ENCODE measurements at regions not wholly inside any gene's neighbourhood (a gene's known extent, or its start where the extent isn't known, plus 50 kb on each side); places are given as distances from the start of the nearest gene placed in this dataset.

DNA sequence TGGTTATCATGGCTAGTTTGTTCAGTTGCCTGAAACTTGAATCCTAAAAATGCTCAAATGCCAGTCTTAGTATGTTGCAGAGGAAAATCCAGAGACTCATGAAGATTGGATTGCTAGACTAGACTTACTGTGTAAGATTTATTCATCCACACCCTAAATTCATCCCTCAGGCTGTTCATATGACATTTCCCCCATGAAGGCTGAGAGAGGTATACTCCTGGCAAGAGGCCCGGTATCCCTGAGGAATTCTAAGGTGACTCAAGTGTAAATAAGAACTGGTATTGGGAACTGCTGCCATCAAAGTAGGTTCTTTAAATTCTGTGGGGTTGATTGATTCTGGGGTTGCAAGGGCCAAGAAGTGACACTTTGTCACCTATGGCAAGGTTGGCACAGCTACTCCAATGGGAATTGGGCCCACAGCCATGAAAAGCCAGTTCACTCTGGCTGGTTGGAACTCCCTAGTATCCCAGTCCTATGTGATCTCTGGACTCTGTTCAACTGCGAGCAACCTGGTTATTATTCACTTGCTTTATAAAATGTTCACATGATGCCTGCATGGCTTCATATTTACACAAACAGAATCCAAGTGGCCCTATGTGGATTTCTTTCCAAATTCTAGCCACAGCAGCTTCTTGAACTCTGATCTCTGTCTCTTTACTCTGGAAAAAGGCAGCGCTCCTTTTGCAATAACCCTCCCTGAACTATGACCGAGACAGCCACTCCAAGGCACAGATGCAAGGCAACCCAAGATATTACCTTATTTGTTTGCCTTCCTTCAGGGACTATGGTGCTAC is 429.1 kb downstream of the CBLN2 start:
- ChIA-PET CTCF (no interaction called here), POLR2A (no interaction called here)
- no peak for DNase-seq (ENCODE audit: extremely low spot score)
- TF ChIP-seq, protein P1, sequence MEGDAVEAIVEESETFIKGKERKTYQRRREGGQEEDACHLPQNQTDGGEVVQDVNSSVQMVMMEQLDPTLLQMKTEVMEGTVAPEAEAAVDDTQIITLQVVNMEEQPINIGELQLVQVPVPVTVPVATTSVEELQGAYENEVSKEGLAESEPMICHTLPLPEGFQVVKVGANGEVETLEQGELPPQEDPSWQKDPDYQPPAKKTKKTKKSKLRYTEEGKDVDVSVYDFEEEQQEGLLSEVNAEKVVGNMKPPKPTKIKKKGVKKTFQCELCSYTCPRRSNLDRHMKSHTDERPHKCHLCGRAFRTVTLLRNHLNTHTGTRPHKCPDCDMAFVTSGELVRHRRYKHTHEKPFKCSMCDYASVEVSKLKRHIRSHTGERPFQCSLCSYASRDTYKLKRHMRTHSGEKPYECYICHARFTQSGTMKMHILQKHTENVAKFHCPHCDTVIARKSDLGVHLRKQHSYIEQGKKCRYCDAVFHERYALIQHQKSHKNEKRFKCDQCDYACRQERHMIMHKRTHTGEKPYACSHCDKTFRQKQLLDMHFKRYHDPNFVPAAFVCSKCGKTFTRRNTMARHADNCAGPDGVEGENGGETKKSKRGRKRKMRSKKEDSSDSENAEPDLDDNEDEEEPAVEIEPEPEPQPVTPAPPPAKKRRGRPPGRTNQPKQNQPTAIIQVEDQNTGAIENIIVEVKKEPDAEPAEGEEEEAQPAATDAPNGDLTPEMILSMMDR (IDR thresholded peaks at IDR 0.05; ENCODE audit: control extremely low read depth, extremely low read depth, low read depth, missing control alignments), result no peak

DNA sequence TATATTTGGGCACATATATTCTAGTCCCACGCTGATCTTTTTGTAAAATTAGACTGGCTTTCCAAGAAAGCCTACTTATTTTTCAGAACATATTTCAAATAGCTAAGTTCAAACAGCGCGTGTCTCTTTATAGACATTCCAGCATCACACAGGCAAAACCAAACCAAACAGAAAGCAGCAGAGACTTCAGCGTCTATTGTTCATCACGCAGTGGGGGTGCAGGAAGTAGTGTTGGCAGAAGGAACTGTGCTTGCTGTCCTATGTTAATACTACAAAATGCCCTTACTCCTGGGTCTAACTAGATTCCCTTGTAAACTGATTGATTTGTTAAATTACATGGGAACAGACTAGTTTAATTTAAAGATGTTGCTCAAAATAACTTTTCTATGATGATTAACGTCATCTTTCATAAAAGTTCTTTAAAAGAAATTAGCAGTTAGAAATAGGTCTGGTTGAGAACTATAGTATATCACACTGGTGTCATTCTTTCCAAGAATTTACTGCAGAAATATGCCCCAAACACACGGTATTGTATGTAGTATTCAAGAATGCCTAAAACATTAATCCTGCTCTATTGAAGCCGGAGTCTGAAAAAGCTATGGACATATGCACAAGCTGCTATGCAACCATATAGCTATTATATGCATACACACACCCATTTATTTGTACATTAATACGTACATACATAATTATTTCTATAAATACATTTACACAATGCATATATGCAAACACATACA is 436.3 kb downstream of the CBLN2 start:
- ChIA-PET CTCF (no interaction called here), POLR2A (no interaction called here)
- TF ChIP-seq, protein P1 (IDR thresholded peaks at IDR 0.05; ENCODE audit: control extremely low read depth, extremely low read depth, low read depth, missing control alignments), result no peak
- no peak for DNase-seq (ENCODE audit: extremely low spot score)

DNA sequence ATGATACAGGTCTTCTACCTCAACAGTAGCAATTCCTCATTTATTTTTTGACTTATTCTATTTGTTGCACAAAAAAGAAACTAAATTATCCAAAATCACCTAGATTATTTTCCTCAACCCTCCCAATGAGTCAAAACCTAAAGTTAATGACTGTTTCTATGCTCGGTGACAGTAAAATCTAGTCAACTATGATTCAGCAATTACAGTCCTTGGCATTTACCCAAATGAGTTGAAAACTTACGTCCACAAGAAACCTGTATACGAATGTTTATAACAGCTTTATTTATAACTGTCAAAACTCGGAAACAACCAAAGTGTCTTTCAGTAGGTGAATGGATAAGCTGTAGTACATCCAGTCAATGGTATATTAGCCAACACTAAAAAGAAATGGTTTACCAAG is 439.3 kb downstream of the CBLN2 start:
- ChIA-PET POLR2A (no interaction called here), CTCF (no interaction called here)
- TF ChIP-seq, protein P1 (IDR thresholded peaks at IDR 0.05; ENCODE audit: control extremely low read depth, extremely low read depth, low read depth, missing control alignments), result no peak
- DNase-seq (ENCODE audit: extremely low spot score), result no peak

- POLR2A ChIA-PET, result no interaction called here
- DNase-seq (ENCODE audit: extremely low spot score), result no peak
- CTCF ChIA-PET, result no interaction called here
- TF ChIP-seq, protein P1 (IDR thresholded peaks at IDR 0.05; ENCODE audit: control extremely low read depth, extremely low read depth, low read depth, missing control alignments), result no peak
Observed at GRCh38 chr18:72102412-72102811, 441.7 kb downstream of the CBLN2 start.

- ChIA-PET CTCF (no interaction called here), POLR2A (no interaction called here)
- TF ChIP-seq, protein P1 (IDR thresholded peaks at IDR 0.05; ENCODE audit: control extremely low read depth, extremely low read depth, low read depth, missing control alignments), result no peak
- no peak for DNase-seq (ENCODE audit: extremely low spot score)
Observed at GRCh38 chr18:72100465-72101004, 443.6 kb downstream of the CBLN2 start.

DNA sequence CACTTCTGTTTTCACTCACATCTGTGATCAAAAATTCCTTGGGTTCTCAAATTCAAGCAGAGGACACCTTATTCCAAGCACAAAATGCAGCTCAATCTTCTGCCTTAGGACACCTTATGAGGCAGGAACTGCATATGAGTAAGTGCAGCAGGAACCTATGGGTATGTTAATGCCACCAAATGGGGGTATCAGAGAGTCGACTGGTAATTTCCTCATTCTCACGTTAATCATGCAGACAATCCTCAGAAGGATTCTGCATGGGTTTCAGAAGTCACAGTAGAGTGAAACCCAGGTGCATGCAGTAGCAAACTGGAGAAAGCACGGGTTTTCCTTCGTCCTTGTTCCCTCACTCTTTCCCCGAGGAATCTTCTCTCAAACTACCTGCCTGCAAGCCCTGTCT is 452.8 kb downstream of the CBLN2 start:
- ChIA-PET POLR2A (no interaction called here), CTCF (no interaction called here)
- no peak for DNase-seq (ENCODE audit: extremely low spot score)
- TF ChIP-seq, protein P1 (IDR thresholded peaks at IDR 0.05; ENCODE audit: control extremely low read depth, extremely low read depth, low read depth, missing control alignments), result no peak

Measured in GM10248 (cell line).